ENCODE measurements at regions not wholly inside any gene's neighbourhood (a gene's known extent, or its start where the extent isn't known, plus 50 kb on each side); places are given as distances from the start of the nearest gene placed in this dataset.

GRCh38 chr22:48240935-48241230 lies 1478.4 kb downstream of the TBC1D22A start:
- Histone ChIP-seq H3K27me3 (no peaks in the 10 kb centered on the region), H3K4me1 (replicated peaks in 1 of 2) (no peaks in the 10 kb centered on the region), H3K9me3 (replicated peaks in 1 of 3) (no peaks in the 10 kb centered on the region), H3K4me3 (no peak overlapping the region), H3K27ac (no peak overlapping the region), H3K36me3 (replicated peaks in 1 of 2) (no peaks in the 10 kb centered on the region)
- no peak for TF ChIP-seq POLR2A (IDR thresholded peaks at IDR 0.05)
- no peak for TF ChIP-seq CTCF (IDR thresholded peaks at IDR 0.05)
- 82 to 95% (median 86%) methylated on average over 6 to 8 of the region's 8 CpGs for WGBS, 4 donors
- DNase-seq: peak in 2 of 7 donors; percentile 1 to 14
- intact Hi-C loops (cut with DNase I): no loop called here

GRCh38 chr22:48240148-48240934 lies 1477.9 kb downstream of the TBC1D22A start:
- peak in 2 of 7 donors; percentile 1 to 6 for DNase-seq
- Histone ChIP-seq H3K4me1 (replicated peaks in 1 of 2) (no peaks in the 10 kb centered on the region), H3K4me3 (no peak overlapping the region), H3K9me3 (replicated peaks in 1 of 3) (no peaks in the 10 kb centered on the region), H3K27me3 (no peaks in the 10 kb centered on the region), H3K27ac (no peak overlapping the region), H3K36me3 (replicated peaks in 1 of 2) (no peaks in the 10 kb centered on the region)
- TF ChIP-seq CTCF (IDR thresholded peaks at IDR 0.05) (no peak), POLR2A (IDR thresholded peaks at IDR 0.05) (no peak)
- intact Hi-C loops (cut with DNase I): no loop called here
- 50 to 64% (median 56%) methylated on average over 11 to 13 of the region's 13 CpGs for WGBS, 4 donors

GRCh38 chr22:48239461-48240147 lies 1477.2 kb downstream of the TBC1D22A start:
- Histone ChIP-seq H3K4me1 (replicated peaks in 1 of 2) (no peaks in the 10 kb centered on the region), H3K4me3 (no peak overlapping the region), H3K36me3 (replicated peaks in 1 of 2) (no peaks in the 10 kb centered on the region), H3K9me3 (replicated peaks in 1 of 3) (no peaks in the 10 kb centered on the region), H3K27me3 (no peaks in the 10 kb centered on the region), H3K27ac (no peak overlapping the region)
- WGBS, 4 donors: 48 to 61% (median 53%) methylated on average over 3 to 11 of the region's 11 CpGs
- intact Hi-C loops (cut with DNase I): no loop called here
- no peak for DNase-seq
- TF ChIP-seq CTCF (IDR thresholded peaks at IDR 0.05) (no peak), POLR2A (IDR thresholded peaks at IDR 0.05) (no peak)

GRCh38 chr22:48238966-48239365 lies 1476.5 kb downstream of the TBC1D22A start:
- no peaks in the 10 kb centered on the region for H3K4me1 ChIP-seq (replicated peaks in 1 of 2)
- no peaks in the 10 kb centered on the region for H3K9me3 ChIP-seq (replicated peaks in 1 of 3)
- H3K27ac ChIP-seq: no peak overlapping the region
- intact Hi-C loops (cut with DNase I): no loop called here
- WGBS, 4 donors: 67 to 73% (median 72%) methylated on average over 6 to 12 of the region's 12 CpGs
- no peak overlapping the region for H3K4me3 ChIP-seq
- no peaks in the 10 kb centered on the region for H3K36me3 ChIP-seq (replicated peaks in 1 of 2)
- no peak for TF ChIP-seq POLR2A (IDR thresholded peaks at IDR 0.05)
- TF ChIP-seq CTCF (IDR thresholded peaks at IDR 0.05): no peak
- peak in 1 of 7 donors; percentile 8 for DNase-seq
- no peaks in the 10 kb centered on the region for H3K27me3 ChIP-seq

Data from adrenal gland (tissue), 9 donors.